ENCODE measurements at regions not wholly inside any gene's neighbourhood (a gene's known extent, or its start where the extent isn't known, plus 50 kb on each side); places are given as distances from the start of the nearest gene placed in this dataset.

DNA sequence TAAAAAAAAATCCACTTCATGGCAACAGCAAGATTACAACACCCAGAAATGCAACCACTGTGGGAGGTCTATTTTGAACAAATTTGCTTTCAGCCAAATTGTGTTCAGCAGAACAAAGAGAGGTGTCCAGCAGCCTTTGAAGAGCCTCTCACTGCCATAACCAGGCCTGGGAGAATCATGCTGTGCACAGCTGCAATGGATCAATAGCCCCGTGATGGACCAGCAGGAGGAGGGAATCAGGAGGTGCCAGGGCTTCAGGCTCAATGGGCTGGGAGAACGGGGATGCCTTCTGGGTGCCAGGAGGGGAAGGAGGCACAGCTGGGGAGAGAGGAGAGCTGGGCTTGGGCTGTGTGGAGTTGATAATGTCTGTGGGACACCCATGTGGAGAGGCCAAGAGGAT lies 366.2 kb upstream of the EEF2KMT start:
- TF ChIP-seq, protein P1, sequence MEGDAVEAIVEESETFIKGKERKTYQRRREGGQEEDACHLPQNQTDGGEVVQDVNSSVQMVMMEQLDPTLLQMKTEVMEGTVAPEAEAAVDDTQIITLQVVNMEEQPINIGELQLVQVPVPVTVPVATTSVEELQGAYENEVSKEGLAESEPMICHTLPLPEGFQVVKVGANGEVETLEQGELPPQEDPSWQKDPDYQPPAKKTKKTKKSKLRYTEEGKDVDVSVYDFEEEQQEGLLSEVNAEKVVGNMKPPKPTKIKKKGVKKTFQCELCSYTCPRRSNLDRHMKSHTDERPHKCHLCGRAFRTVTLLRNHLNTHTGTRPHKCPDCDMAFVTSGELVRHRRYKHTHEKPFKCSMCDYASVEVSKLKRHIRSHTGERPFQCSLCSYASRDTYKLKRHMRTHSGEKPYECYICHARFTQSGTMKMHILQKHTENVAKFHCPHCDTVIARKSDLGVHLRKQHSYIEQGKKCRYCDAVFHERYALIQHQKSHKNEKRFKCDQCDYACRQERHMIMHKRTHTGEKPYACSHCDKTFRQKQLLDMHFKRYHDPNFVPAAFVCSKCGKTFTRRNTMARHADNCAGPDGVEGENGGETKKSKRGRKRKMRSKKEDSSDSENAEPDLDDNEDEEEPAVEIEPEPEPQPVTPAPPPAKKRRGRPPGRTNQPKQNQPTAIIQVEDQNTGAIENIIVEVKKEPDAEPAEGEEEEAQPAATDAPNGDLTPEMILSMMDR (conservative IDR thresholded peaks at IDR 0.05; ENCODE audit: low read depth) = no peak
- ChIA-PET POLR2A (ENCODE audit: low non-redundant PET) (no interaction called here), CTCF (no interaction called here)
- no peak overlapping the region for H3K27ac ChIP-seq
- DNase-seq (ENCODE audit: low spot score) = no peak

DNA sequence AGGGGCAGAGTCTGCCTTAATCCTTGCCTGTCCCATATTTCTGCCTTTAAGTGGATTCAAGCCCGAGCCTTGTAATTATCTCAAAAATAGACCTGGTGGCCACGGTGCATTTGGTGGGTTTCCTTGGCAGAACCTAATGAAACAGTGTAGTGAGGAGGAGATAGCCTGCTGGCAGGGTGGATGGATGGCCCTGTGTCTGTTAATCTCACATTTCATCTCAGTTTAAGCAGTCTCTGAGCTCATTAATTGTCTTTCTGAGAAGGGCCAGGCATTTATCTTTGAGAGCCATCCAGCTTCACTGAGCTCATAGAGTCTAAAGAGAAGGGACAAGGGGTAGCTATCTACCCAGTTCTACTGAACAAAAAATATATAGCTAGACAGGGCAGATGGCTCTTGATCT lies 364.0 kb upstream of the EEF2KMT start:
- ChIA-PET CTCF (interaction anchor here (0.6 kb wide), 2 partner anchors 101 to 757 kb away, joined by 3 to 5 read pairs; no protein-coding TSS in a partner anchor), POLR2A (ENCODE audit: low non-redundant PET) (no interaction called here)
- TF ChIP-seq, protein P1 (conservative IDR thresholded peaks at IDR 0.05; ENCODE audit: low read depth) = no peak
- no peak for DNase-seq (ENCODE audit: low spot score)
- no peak overlapping the region for H3K27ac ChIP-seq

DNA sequence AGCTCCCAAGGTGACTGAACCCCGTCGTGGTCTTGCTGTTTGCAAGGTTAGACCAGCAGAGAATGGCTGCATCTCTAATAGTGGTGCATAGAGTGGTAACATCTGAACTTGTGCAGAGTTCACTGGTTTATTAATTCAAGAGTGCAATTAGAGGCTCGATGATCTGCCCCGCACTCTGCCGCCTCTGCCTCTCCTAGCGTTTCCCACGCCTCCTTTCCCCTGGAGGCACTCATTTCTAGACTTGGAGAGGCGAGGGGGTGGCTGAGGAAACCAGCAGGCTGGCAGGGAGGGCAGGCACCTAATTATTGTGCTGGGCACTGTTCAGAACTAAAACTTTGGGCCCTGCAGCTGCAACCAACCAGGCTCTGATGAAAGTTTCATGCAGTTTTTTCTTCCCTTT lies 363.5 kb upstream of the EEF2KMT start:
- H3K27ac ChIP-seq = no peak overlapping the region
- no peak for DNase-seq (ENCODE audit: low spot score)
- POLR2A ChIA-PET (ENCODE audit: low non-redundant PET) = no interaction called here
- CTCF ChIA-PET = interaction anchor here (0.6 kb wide), 1 partner anchor 101 kb away, joined by 3 read pairs; no protein-coding TSS in a partner anchor
- TF ChIP-seq, protein P1 (conservative IDR thresholded peaks at IDR 0.05; ENCODE audit: low read depth) = no peak

DNA sequence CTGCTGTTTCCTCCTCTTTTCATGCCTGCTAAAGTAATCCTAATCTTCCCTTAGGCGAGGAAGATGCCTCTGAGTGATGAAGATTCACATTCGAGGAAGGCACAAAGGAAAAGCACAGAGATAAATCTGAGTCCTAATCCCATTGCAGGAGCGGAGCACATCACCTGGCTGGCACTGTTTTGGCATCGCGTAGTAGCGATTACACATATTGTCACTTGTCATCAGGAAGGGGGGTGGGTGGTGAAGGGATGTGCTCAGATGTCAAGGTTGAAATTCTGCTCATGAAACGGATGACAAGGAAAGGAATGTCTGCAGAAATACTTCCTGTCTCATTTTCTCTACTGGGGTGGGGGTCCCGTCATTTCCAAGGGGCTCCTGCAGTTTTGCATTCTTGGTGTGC lies 363.1 kb upstream of the EEF2KMT start:
- TF ChIP-seq, protein P1 (conservative IDR thresholded peaks at IDR 0.05; ENCODE audit: low read depth) = no peak
- DNase-seq (ENCODE audit: low spot score) = no peak
- H3K27ac ChIP-seq = no peak overlapping the region
- POLR2A ChIA-PET (ENCODE audit: low non-redundant PET) = no interaction called here
- CTCF ChIA-PET = interaction anchor here (0.6 kb wide), 1 partner anchor 100 kb away, joined by 3 read pairs; no protein-coding TSS in a partner anchor

DNA sequence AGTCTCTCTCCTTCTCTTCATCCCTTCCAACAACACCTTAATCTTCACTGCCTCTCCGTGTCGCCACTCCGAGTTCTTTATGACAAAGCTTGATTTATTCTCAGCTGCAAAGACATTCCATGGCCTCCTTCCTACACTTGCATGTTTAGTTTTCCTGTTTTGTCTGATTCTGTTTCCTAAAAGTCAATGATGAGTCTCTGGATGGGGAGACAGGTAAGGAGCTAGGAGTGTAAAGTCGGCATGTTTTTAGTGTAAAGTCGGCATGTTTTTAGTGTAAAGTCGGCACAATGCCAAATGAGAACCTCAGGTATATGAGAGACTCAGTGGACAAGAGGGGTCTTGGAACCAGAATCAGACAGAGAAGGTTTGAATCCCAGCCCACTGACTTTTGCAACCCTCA lies 362.3 kb upstream of the EEF2KMT start:
- no peak overlapping the region for H3K27ac ChIP-seq
- ChIA-PET POLR2A (ENCODE audit: low non-redundant PET) (no interaction called here), CTCF (no interaction called here)
- no peak for DNase-seq (ENCODE audit: low spot score)
- TF ChIP-seq, protein P1 (conservative IDR thresholded peaks at IDR 0.05; ENCODE audit: low read depth) = no peak

DNA sequence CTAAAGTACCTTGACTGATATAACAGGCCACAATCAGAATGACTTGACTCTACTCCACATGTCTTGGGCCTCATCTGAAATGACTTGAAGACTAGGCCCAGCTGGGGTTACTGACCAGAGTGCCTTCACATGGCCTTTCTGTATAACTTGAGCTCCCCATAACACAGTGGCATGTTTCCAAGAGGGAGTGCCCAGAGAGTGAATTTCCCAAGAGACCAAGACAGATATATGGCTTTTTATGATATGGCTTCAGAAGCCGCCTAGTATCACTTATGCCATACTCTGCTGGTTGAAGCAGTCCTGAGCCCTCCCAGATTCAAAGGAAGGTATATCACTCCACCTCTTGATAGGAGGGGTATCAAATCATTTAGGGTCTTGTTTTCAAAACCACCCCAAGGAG lies 357.5 kb upstream of the EEF2KMT start:
- TF ChIP-seq, protein P1 (conservative IDR thresholded peaks at IDR 0.05; ENCODE audit: low read depth) = no peak
- H3K27ac ChIP-seq = no peak overlapping the region
- no peak for DNase-seq (ENCODE audit: low spot score)
- POLR2A ChIA-PET (ENCODE audit: low non-redundant PET) = no interaction called here
- CTCF ChIA-PET = no interaction called here

DNA sequence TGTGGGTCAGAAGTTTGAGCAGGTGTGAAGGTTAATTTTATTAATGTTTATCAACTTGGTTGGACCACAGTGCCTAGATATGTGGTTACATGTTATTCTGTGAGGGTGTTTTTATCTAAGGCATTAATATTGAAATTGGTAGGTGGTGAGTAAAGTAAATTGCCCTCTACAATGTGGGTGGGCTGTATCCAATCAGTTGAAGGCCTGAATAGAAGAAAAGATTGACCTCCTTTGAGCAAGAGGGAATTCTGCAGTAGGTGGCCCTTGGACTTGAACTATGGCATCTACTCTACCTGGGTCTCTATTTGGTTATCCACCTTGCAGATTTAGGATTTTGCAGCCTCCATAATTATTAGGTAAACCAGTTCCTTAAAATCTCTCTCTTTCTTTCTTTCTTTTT lies 356.8 kb upstream of the EEF2KMT start:
- POLR2A ChIA-PET (ENCODE audit: low non-redundant PET) = no interaction called here

More for the DNA sequence above, 356.8 kb upstream of the EEF2KMT start:
- CTCF ChIA-PET = no interaction called here
- no peak overlapping the region for H3K27ac ChIP-seq
- TF ChIP-seq, protein P1 (conservative IDR thresholded peaks at IDR 0.05; ENCODE audit: low read depth) = no peak
- no peak for DNase-seq (ENCODE audit: low spot score)

Data from RWPE1 (cell line).